HG03354 (cell line): ENCODE measurements at regions not wholly inside any gene's neighbourhood (a gene's known extent, or its start where the extent isn't known, plus 50 kb on each side); places are given as distances from the start of the nearest gene placed in this dataset.

ENCODE experiments used
- ATAC-seq: cut with Tn5 transposase; IDR thresholded peaks from one replicate; pipeline ENCODE4 v1.9.1; 2021; ENCODE audit warnings: mild to moderate bottlenecking; ENCODE audit not compliant: unreplicated experiment, poor library complexity, severe bottlenecking

GRCh38 chr4:136985683-136986082, 546.6 kb downstream of the PCDH18 start:
- no peak for ATAC-seq

- no peak for ATAC-seq
Observed at GRCh38 chr4:136967069-136967468, 565.2 kb downstream of the PCDH18 start.

- no peak for ATAC-seq
Observed at GRCh38 chr4:136965478-136965877, 566.8 kb downstream of the PCDH18 start.

GRCh38 chr4:136962868-136963267, 569.4 kb downstream of the PCDH18 start:
- ATAC-seq = no peak

GRCh38 chr4:136946307-136946907, 585.9 kb downstream of the PCDH18 start:
- no peak for ATAC-seq

DNA sequence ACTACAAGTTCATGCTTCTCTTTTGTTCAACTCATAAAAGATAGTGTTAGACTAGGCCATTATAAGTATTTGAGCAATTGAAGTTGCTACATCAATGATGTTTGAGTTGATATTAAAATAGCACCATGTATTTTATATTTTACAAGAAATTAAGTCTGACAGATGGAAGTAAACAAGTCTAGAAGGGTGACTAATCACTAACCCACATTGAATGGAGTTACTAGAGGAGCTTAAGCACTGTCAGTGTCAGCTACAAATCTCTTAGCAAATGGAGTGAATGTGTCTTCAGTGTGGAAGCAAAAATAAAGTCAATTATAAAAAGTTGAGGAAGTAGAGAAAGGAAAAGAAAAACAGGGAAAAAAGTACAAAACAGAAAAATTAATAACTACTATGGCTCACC, 592.5 kb downstream of the PCDH18 start:
- no peak for ATAC-seq

- no peak for ATAC-seq
Observed at GRCh38 chr4:136935871-136936270, 596.4 kb downstream of the PCDH18 start.

- ATAC-seq = no peak
Observed at GRCh38 chr4:136935305-136935704, 597.0 kb downstream of the PCDH18 start.

DNA sequence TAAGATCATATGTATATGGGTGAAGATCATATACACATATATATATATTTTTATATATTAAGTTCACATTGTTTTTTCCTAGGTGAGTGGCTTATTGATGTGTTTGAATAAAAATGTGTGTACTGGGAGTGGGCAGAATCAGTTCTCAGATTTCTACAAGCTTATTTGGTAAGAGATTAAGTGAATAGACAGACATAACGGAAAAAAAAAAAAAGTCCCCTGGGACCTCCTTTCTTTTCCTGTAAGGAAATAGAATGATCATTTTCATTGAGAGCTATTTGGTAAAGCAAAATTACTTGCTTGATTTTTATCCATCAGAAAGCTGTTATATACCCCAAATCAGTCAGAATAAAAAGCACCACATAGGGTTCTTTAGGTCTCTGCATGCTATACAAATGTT, 597.7 kb downstream of the PCDH18 start:
- no peak for ATAC-seq

DNA sequence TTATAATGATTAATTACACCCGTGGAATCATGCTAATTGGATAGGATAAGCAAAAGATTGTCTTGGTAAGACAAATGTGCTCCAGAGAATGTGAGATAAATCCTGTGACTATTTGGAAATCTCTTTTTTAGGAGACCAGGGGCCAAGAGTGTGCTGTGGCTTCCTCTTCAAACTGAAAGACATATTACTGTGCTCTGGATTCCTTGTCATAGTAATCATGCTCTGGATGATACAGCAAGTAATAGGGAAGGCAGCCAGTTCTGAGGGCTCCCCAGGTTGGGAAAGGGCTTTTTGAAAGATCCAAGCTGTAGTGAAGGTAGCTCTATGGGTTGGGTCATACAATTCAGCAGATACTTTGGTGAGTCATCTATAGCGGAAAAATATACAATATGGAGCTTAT, 600.5 kb downstream of the PCDH18 start:
- ATAC-seq = no peak

GRCh38 chr4:136928957-136929411, 603.3 kb downstream of the PCDH18 start:
- no peak for ATAC-seq

DNA sequence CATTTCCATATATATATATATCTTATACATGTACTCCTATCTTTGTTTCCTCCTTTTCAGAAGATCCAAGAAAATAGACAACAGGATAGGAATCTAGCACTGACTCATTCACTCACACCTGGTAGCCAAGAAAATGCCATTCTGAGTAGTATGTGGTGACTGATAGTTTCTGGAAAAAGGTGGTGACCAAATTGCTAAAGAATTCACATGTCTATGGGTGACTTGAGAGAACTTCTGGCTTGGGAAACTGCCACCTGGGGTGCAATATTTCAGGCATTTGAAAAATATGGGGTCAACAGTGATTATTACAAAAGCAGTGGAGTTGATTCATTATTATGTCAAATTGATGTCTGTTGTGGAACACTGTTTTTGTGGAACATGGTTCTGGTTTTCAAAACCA, 605.1 kb downstream of the PCDH18 start:
- ATAC-seq = no peak

DNA sequence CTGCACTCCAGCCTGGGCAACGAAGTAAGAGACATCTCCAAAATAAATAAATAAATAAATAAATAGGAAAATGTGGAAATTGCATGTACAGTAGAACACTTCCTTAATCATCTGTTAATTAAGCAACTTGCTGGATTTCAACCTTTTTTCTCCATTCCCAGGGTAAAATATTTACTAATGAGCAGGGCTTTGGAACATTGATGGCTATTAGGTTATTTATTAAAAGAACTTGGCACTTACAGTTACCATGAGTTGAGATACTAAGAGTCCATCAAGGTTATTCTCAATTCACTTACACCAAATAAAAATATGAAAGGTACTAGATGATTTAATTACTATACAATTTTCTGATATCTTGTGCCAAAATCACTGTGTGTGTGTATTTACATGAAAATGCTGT, 607.1 kb downstream of the PCDH18 start:
- no peak for ATAC-seq

DNA sequence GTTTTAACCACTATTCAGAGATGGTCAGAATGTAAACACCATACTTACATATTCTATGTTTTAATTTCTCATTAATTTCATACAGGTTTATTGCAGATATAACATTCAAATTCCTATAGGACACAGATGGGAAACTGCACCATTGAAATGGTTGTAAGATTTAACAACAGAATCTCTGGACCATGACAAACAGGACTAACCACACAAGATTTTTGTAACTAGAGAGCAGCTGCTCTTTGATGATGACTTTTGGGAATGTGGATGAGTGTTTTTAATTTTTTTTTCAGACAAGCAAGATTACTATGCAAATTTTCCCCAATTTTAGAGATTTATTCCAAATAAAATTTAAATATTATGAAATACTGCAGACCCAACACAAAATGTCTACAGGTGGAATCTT, 610.2 kb downstream of the PCDH18 start:
- ATAC-seq = no peak

DNA sequence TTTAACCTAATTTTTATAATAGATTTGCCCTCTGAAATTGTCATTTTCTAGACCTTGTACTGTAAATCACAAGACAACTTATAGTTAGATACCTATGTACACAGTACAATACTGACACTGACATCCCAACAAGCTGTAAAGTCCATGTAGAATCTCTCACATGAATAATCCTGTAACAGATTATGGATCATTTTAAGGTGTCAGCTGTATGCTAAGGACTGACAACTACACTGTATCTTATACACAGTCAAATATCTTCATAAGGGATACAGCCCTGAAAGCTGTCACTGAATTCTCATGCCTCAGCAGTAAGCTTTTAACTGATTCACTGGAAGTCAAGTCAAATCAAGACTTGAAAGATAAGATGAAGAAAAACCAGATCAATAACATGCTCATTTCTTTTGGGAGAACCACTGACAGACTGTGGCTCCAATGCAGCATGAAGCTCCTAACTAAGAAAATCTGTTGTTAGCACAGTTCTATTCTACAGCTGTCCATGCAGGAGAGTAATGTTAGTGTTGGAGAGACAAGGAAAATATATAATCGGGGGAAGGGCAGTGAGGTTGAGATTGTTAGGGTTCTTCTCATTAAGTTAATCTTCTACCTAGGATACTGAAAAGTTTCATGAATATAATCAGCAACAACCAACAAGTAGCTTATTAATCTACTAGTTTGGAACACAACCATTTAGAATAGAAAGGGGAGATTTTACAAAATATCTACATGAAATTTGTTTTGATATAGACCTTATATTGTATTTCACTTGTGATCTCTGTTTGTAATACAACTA, 612.0 kb downstream of the PCDH18 start:
- no peak for ATAC-seq

DNA sequence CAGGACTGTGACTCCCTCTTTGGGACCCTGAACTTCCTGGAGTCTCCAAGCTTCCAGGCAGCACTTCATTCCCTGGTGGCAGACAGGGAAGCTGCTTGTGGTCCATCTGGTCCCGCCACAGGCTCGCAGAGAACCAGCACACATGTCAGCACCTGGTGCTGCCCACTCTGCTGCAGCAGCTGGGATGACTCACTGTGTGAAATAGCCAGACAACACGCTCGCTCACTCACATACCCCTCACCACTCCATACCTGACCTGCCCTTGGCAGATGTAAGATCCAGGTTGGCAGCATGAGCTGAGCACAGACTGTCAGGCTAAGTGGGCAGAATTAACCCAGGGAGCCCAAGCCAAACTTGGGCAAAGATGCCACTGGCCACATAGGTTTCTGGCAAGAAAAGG, 613.5 kb downstream of the PCDH18 start:
- ATAC-seq = no peak

GRCh38 chr4:136917312-136918110, 614.8 kb downstream of the PCDH18 start:
- ATAC-seq = no peak

DNA sequence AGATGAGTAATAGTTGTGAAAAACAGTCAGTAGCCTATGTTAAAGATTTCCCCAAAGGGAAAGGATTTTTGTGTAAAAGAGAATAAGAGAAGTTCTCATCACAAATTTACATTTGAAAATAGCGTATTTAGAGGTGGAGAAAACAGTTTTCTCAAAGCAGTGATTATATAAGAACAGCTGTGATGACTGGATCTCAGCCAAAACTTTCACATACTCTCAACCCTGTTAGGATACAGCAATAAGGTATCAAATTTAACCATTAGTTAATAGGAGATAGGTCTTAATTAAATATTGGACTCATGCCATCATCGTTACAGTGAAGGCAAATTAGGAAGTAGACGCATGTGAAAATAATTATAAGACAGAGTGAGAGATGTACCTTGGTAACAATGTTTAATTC, 622.7 kb downstream of the PCDH18 start:
- ATAC-seq = no peak

GRCh38 chr4:136908122-136908521, 624.2 kb downstream of the PCDH18 start:
- no peak for ATAC-seq

DNA sequence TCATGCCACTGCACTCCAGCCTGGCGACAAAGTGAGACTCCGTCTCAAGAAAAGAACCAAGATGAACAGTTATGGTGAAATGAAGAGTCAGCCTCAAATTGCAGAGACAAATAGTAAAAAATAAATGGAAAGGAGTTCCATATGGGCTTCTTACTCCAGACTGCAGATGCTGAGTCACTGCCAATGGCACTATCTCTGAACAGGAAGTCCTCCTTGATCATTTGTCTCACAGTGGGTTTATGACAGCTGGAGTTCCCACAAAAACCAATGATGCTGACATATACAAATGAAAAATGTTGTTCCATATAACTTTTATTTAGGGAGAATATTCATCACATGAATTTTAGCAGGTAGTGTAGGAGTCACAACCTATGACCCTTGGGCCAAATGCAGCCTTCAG, 631.6 kb downstream of the PCDH18 start:
- ATAC-seq = no peak
